Hepatocyte (in vitro differentiated cells): ENCODE measurements at regions not wholly inside any gene's neighbourhood (a gene's known extent, or its start where the extent isn't known, plus 50 kb on each side); places are given as distances from the start of the nearest gene placed in this dataset.

ENCODE experiments used
- DNase-seq: peaks from one replicate; pipeline ENCODE4 v3.0.0-alpha.2; 2016; ENCODE audit warnings: low spot score
- H2AFZ ChIP-seq: fragments of 200-600 bp; sonication (generic); 2 replicates; pipeline ENCODE4 v1.6.0; 2016; ENCODE audit warnings: antibody characterized with exemption, mild to moderate bottlenecking
- H3K27ac ChIP-seq: fragments of 200-600 bp; sonication (generic); 2 replicates; pipeline ENCODE4 v1.5.1; 2016; ENCODE audit warnings: mild to moderate bottlenecking
- H3K27me3 ChIP-seq: fragments of 200-600 bp; sonication (generic); 2 replicates; pipeline ENCODE4 v1.6.1; 2016
- H3K36me3 ChIP-seq: fragments of 200-600 bp; sonication (generic); replicated peaks from 2 replicates; pipeline ENCODE4 v1.5.1; 2016; ENCODE audit warnings: low read depth; ENCODE audit not compliant: insufficient read depth
- H3K4me1 ChIP-seq: fragments of 200-600 bp; sonication (generic); 2 replicates; pipeline ENCODE4 v1.5.1; 2016; ENCODE audit warnings: mild to moderate bottlenecking, moderate library complexity; ENCODE audit not compliant: insufficient read depth
- H3K4me2 ChIP-seq: fragments of 200-600 bp; sonication (generic); 2 replicates; pipeline ENCODE4 v1.6.0; 2016
- H3K4me3 ChIP-seq: fragments of 200-600 bp; sonication (generic); 2 replicates; pipeline ENCODE4 v1.5.1; 2016; ENCODE audit warnings: mild to moderate bottlenecking
- H3K79me2 ChIP-seq: fragments of 200-600 bp; sonication (generic); 2 replicates; pipeline ENCODE4 v1.6.0; 2017; ENCODE audit warnings: mild to moderate bottlenecking
- H3K9me2 ChIP-seq: fragments of 200-600 bp; sonication (generic); replicated peaks from 2 replicates; pipeline ENCODE4 v1.6.0; 2017; ENCODE audit warnings: mild to moderate bottlenecking; ENCODE audit not compliant: insufficient read depth
- H3K9me3 ChIP-seq: fragments of 200-600 bp; sonication (generic); 2 replicates; pipeline ENCODE4 v1.5.1; 2016; ENCODE audit warnings: low read depth, mild to moderate bottlenecking
- H4K20me1 ChIP-seq: fragments of 200-600 bp; sonication (generic); 2 replicates; pipeline ENCODE4 v1.6.0; 2016; ENCODE audit warnings: mild to moderate bottlenecking; ENCODE audit not compliant: insufficient read depth, poor library complexity, severe bottlenecking
- EZH2 ChIP-seq: fragments of 200-600 bp; sonication (generic); IDR thresholded peaks from 2 replicates; pipeline ENCODE4 v1.6.1; 2016; ENCODE audit warnings: antibody characterized with exemption, mild to moderate bottlenecking, borderline replicate concordance
- EZH2phosphoT487 ChIP-seq: fragments of 200-600 bp; sonication (generic); IDR thresholded peaks from one replicate; pipeline ENCODE4 v1.6.1; 2018; ENCODE audit warnings: antibody characterized with exemption, mild to moderate bottlenecking, low read depth, moderate library complexity; ENCODE audit not compliant: unreplicated experiment, severe bottlenecking
- WGBS: methylation state at CpG from one replicate; pipeline ENCODE4 v1.1.6; 2016; ENCODE audit warnings: low lambda C conversion rate; ENCODE audit errors: missing lambda C conversion rate; 5-methylcytosine and 5-hydroxymethylcytosine counted together
- TF ChIP-seq, protein P1 (sequence below): fragments of 200-600 bp; sonication (generic); IDR thresholded peaks from 2 replicates; pipeline ENCODE4 v1.5.1; 2016; ENCODE audit warnings: antibody characterized with exemption, mild to moderate bottlenecking; ENCODE audit not compliant: poor library complexity

DNA sequence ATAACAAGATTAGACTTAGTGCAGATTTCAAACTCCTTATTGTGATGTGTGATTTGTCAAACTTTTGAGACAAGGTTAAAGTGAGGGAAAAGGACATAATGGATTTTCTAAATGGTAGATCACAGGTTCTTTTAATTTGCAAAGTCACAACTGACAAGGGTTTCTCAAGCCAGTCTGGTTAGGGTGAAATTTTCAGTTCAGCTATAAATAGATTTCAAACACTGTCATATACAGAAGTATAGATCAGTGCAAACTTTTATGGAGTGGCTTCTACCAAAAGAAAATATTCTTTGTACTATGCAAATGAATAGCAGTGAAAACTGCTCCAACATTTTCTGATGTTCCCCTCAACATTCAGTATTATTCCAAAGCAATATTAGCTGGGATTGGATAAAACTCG is 337.1 kb upstream of the MAN1A1 start:
- WGBS, result 79% methylated on average over 1 of the region's 1 CpG
- Histone ChIP-seq H3K9me2 (no peaks in the 10 kb centered on the region), H3K4me3 (no peak overlapping the region), H3K4me1 (no peaks in the 10 kb centered on the region), H3K27ac (no peak overlapping the region), H3K36me3 (no peaks in the 10 kb centered on the region), H3K27me3 (no peaks in the 10 kb centered on the region), H3K4me2 (no peak overlapping the region), H3K79me2 (no peaks in the 10 kb centered on the region), H3K9me3 (no peaks in the 10 kb centered on the region), H2AFZ (no peak overlapping the region), H4K20me1 (no peaks in the 10 kb centered on the region)
- TF ChIP-seq, protein P1, sequence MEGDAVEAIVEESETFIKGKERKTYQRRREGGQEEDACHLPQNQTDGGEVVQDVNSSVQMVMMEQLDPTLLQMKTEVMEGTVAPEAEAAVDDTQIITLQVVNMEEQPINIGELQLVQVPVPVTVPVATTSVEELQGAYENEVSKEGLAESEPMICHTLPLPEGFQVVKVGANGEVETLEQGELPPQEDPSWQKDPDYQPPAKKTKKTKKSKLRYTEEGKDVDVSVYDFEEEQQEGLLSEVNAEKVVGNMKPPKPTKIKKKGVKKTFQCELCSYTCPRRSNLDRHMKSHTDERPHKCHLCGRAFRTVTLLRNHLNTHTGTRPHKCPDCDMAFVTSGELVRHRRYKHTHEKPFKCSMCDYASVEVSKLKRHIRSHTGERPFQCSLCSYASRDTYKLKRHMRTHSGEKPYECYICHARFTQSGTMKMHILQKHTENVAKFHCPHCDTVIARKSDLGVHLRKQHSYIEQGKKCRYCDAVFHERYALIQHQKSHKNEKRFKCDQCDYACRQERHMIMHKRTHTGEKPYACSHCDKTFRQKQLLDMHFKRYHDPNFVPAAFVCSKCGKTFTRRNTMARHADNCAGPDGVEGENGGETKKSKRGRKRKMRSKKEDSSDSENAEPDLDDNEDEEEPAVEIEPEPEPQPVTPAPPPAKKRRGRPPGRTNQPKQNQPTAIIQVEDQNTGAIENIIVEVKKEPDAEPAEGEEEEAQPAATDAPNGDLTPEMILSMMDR, result no peak
- TF ChIP-seq EZH2, result no peak
- no peak for TF ChIP-seq EZH2phosphoT487
- DNase-seq, result no peak

GRCh38 chr6:119686240-119686639 is 336.7 kb upstream of the MAN1A1 start:
- H3K27ac ChIP-seq, result no peak overlapping the region

GRCh38 chr6:119683671-119684070 is 334.1 kb upstream of the MAN1A1 start:
- H3K27me3 ChIP-seq, result no peaks in the 10 kb centered on the region
- H3K9me2 ChIP-seq, result no peaks in the 10 kb centered on the region
- H3K79me2 ChIP-seq, result no peaks in the 10 kb centered on the region
- no peak for DNase-seq
- H4K20me1 ChIP-seq, result no peaks in the 10 kb centered on the region
- H2AFZ ChIP-seq, result no peak overlapping the region
- no peak overlapping the region for H3K4me3 ChIP-seq
- H3K9me3 ChIP-seq, result no peaks in the 10 kb centered on the region
- H3K4me1 ChIP-seq, result no peaks in the 10 kb centered on the region
- H3K4me2 ChIP-seq, result no peak overlapping the region
- TF ChIP-seq, protein P1, result no peak
- TF ChIP-seq EZH2phosphoT487, result no peak
- TF ChIP-seq EZH2, result no peak
- whole genome bisulfite sequencing, result 88% methylated on average over 2 of the region's 2 CpGs
- H3K36me3 ChIP-seq, result no peaks in the 10 kb centered on the region
- H3K27ac ChIP-seq, result no peak overlapping the region

More at GRCh38 chr6:119686240-119686639, 336.7 kb upstream of the MAN1A1 start:
- Histone ChIP-seq H3K4me3 (no peak overlapping the region), H3K27me3 (no peaks in the 10 kb centered on the region), H3K79me2 (no peaks in the 10 kb centered on the region), H3K4me1 (no peaks in the 10 kb centered on the region), H2AFZ (no peak overlapping the region), H4K20me1 (no peaks in the 10 kb centered on the region), H3K9me2 (no peaks in the 10 kb centered on the region), H3K4me2 (no peak overlapping the region), H3K36me3 (no peaks in the 10 kb centered on the region), H3K9me3 (no peaks in the 10 kb centered on the region)
- TF ChIP-seq, protein P1, result no peak
- TF ChIP-seq EZH2 (no peak), EZH2phosphoT487 (no peak)
- no peak for DNase-seq

DNA sequence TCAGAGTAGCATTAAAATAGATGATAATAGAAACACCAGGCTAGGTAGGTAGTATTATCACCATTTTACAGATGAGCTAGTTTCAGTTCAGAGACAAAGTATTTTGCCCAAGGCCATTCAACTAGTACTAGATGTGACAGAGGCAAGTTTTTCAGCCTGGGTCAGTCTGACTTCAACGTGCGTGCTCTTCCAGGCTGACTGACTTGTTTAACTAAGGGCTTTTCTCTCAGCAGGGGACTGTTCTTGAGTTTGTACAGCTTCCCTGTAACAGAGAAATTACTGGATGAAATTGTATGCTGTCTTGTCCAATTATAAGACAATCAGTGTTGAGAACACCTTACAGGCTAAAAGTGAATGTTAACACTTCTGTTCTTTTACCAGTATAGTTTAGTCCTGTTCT is 333.5 kb upstream of the MAN1A1 start:
- Histone ChIP-seq H3K79me2 (no peaks in the 10 kb centered on the region), H3K27ac (peak overlapping the region; percentile 28), H3K9me2 (no peaks in the 10 kb centered on the region), H2AFZ (no peak overlapping the region), H3K9me3 (no peaks in the 10 kb centered on the region), H4K20me1 (no peaks in the 10 kb centered on the region), H3K27me3 (no peaks in the 10 kb centered on the region), H3K36me3 (no peaks in the 10 kb centered on the region), H3K4me3 (no peak overlapping the region), H3K4me1 (no peaks in the 10 kb centered on the region), H3K4me2 (no peak overlapping the region)
- 38% methylated on average over 2 of the region's 2 CpGs for WGBS
- TF ChIP-seq EZH2phosphoT487 (no peak), EZH2 (no peak)
- TF ChIP-seq, protein P1, result no peak
- peak; percentile 11 for DNase-seq
